Neural progenitor cell (in vitro differentiated cells): ENCODE measurements at regions not wholly inside any gene's neighbourhood (a gene's known extent, or its start where the extent isn't known, plus 50 kb on each side); places are given as distances from the start of the nearest gene placed in this dataset.
"Not testable (repeated sequence)": the region's sequence is repeated elsewhere in the genome, so short reads cannot be mapped to it uniquely, and the experiment has no call there.

Experiments used
- DNase-seq: peaks from one replicate; pipeline ENCODE4 v3.0.0-alpha.2; 2016; ENCODE audit warnings: low spot score
- H2AFZ ChIP-seq: fragments of 200-600 bp; sonication (generic); replicated peaks from 2 replicates; pipeline ENCODE4 v1.6.1; 2016; ENCODE audit warnings: antibody characterized with exemption
- H3F3A ChIP-seq: fragments of 200-600 bp; sonication (generic); 2 replicates; pipeline ENCODE4 v1.6.1; 2016; ENCODE audit warnings: antibody characterized with exemption, low read depth
- H3K27ac ChIP-seq: fragments of 200-600 bp; sonication (generic); 2 replicates; pipeline ENCODE4 v1.5.1; 2016; ENCODE audit warnings: mild to moderate bottlenecking
- H3K27me3 ChIP-seq: fragments of 200-600 bp; sonication (generic); 2 replicates; pipeline ENCODE4 v1.6.1; 2016; ENCODE audit warnings: mild to moderate bottlenecking, moderate library complexity
- H3K36me3 ChIP-seq: fragments of 200-600 bp; sonication (generic); 2 replicates; pipeline ENCODE4 v1.5.1; 2016
- H3K4me1 ChIP-seq: fragments of 200-600 bp; sonication (generic); 2 replicates; pipeline ENCODE4 v1.6.1; 2016; ENCODE audit warnings: mixed run types
- H3K4me2 ChIP-seq: fragments of 200-600 bp; sonication (generic); 2 replicates; pipeline ENCODE4 v1.6.1; 2016
- H3K4me3 ChIP-seq: fragments of 200-600 bp; sonication (generic); 2 replicates; pipeline ENCODE4 v1.5.1; 2016
- H3K79me2 ChIP-seq: fragments of 200-600 bp; sonication (generic); 2 replicates; pipeline ENCODE4 v1.6.1; 2016; ENCODE audit warnings: low read depth
- H3K9ac ChIP-seq: fragments of 200-600 bp; sonication (generic); 2 replicates; pipeline ENCODE4 v1.6.1; 2016
- H3K9me3 ChIP-seq: fragments of 200-600 bp; sonication (generic); 2 replicates; pipeline ENCODE4 v1.5.1; 2016; ENCODE audit warnings: low read depth
- H4K20me1 ChIP-seq: fragments of 200-600 bp; sonication (generic); 2 replicates; pipeline ENCODE4 v1.6.1; 2016; ENCODE audit warnings: low read depth
- H3K27ac Mint-ChIP-seq: 3 replicates; pipeline ENCODE4 v1.8.0; 2021; ENCODE audit warnings: mixed read lengths
- H3K27me3 Mint-ChIP-seq: 2 replicates; pipeline ENCODE4 v1.8.0; 2022; ENCODE audit warnings: low read depth, mild to moderate bottlenecking, inconsistent platforms, moderate library complexity, mixed read lengths; ENCODE audit not compliant: insufficient read depth
- H3K36me3 Mint-ChIP-seq: 3 replicates; pipeline ENCODE4 v1.8.0; 2021; ENCODE audit warnings: mixed read lengths
- H3K4me1 Mint-ChIP-seq: 3 replicates; pipeline ENCODE4 v1.8.0; 2021; ENCODE audit warnings: mixed read lengths
- H3K4me3 Mint-ChIP-seq: 3 replicates; pipeline ENCODE4 v1.8.0; 2021; ENCODE audit warnings: mild to moderate bottlenecking, moderate library complexity, mixed read lengths
- H3K9me3 Mint-ChIP-seq: 3 replicates; pipeline ENCODE4 v1.8.0; 2020; ENCODE audit warnings: mixed read lengths

DNA sequence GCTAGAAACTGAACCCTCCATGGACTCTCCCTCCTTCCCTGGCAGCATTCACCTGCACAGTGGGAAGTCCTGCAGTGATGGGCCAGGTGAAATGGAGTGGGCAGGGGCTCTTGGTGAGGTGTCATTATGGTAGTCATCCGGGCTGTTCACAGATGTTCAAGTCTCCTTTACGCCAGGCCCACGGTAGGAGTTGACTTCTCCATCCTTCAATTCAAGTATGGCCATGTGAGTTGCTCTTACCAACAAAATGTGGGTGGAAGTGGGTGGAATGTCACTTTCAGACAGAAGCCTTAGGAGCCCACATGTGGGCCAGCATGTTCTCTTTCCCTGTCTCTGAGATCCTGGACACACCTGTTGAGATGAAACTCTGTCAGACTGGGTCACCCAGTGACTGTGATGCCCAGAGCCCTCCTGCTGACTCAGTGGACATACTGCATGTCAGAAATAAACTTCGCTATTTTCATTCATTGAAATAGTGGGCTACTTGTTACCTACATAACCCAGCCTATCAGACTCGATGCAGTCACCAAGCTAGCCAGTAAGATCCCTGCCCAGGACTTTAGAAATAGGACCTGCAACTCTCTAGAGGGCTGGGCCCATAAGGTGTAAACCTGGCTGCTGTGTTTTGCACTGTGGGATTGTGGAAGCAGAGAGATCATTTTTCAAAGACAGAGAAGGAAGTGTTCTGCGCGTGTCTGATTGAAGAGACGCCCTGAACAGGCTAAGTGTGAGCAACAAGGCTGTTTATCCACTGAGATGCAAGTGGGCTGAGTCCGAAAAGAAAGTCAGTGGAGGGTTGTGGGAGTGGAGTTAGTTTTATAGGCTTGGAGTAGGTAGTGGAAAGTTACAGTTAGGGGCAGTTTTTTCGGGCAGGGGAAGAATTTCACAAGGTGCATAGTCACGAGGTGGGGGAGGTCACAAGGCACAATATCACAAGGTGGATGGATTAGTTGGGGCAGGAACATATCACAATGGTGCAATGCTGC, 174.4 kb downstream of the TRIM43 start:
- H3F3A ChIP-seq, H3K9me3 Mint-ChIP-seq, H3K27ac Mint-ChIP-seq, H4K20me1 ChIP-seq, H3K36me3 Mint-ChIP-seq, H3K4me1 Mint-ChIP-seq, H3K4me2 ChIP-seq, DNase-seq, H3K4me1 ChIP-seq, H3K9ac ChIP-seq, H3K4me3 Mint-ChIP-seq, H3K79me2 ChIP-seq, H3K9me3 ChIP-seq, H3K27me3 Mint-ChIP-seq, H2AFZ ChIP-seq, H3K27me3 ChIP-seq, H3K27ac ChIP-seq, H3K4me3 ChIP-seq, H3K36me3 ChIP-seq: not testable (repeated sequence)

DNA sequence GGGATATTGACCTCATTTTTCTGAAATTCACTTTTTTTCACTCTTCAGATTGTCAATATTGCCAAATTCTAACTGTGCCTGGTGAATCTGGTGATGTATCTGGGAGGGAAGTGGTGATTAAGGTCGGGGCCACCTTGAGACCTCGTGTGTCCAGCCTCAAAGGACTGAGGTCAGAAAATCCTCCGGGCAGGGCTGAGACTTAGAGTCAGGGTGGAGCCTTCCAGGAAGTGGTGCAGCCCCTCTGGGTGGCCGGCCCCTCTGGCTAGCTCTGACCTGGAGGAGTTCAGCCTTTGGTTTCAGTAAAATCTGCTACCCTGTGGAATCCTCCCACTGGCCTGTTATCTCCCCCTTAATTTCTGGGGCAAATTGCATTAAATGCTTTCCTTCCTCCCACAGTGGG, 175.7 kb downstream of the TRIM43 start:
- H3F3A ChIP-seq, H3K4me1 ChIP-seq, H3K9me3 Mint-ChIP-seq, H3K27me3 ChIP-seq, H3K36me3 ChIP-seq, H3K36me3 Mint-ChIP-seq, DNase-seq, H3K27ac ChIP-seq, H3K4me1 Mint-ChIP-seq, H2AFZ ChIP-seq, H3K9ac ChIP-seq, H3K4me2 ChIP-seq, H4K20me1 ChIP-seq, H3K27me3 Mint-ChIP-seq, H3K27ac Mint-ChIP-seq, H3K4me3 Mint-ChIP-seq, H3K79me2 ChIP-seq, H3K9me3 ChIP-seq, H3K4me3 ChIP-seq: not testable (repeated sequence)

DNA sequence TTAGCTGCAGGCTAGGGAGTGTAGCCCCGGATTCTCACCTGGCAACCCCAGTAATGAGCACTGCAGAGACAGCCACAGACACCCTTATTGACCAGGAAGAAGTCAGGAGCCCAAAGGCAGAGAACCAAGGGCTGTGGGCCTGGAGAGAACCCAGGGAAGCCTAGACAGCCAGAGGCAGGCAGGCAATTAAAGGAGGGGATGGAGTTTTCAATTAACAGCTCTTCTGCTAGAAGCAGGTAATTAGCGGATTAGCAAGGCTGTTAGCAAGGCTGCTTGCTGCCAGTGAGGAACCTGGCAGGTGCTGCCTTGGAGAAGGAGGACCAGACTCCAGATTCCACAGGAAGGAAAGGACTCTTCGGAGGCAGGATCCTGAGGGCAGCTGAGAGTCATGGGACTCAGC, 176.1 kb downstream of the TRIM43 start:
- not testable (repeated sequence) for H3K36me3 Mint-ChIP-seq

DNA sequence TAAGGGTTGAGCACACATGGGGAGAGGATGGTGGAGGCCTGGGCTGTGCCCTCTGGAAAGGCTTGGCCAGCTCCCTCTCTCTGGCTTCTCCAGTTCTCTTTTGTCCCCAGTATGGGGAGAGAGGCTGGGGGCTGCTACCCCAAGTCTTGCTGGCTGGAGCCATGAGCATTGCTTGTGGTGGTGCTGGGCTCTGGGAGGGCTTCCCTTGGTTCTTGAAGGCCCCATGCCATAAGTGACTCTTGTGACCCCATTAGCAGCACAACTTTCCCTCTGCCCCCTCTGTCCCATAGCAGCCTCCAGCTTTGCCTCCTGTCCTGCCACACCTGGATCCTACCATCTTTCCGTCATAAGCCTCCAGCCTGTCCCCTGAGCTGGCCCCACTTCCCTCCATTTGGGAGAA, 177.5 kb downstream of the TRIM43 start:
- H3K79me2 ChIP-seq, H3K4me3 Mint-ChIP-seq, H3K9me3 ChIP-seq, H3K9me3 Mint-ChIP-seq, DNase-seq, H2AFZ ChIP-seq, H3F3A ChIP-seq, H3K4me3 ChIP-seq, H3K36me3 ChIP-seq, H3K27me3 Mint-ChIP-seq, H3K4me1 Mint-ChIP-seq, H3K4me1 ChIP-seq, H3K9ac ChIP-seq, H3K4me2 ChIP-seq, H3K27ac Mint-ChIP-seq, H4K20me1 ChIP-seq, H3K27me3 ChIP-seq, H3K27ac ChIP-seq, H3K36me3 Mint-ChIP-seq: not testable (repeated sequence)

More for the DNA sequence above, 176.1 kb downstream of the TRIM43 start:
- H3K27me3 ChIP-seq, H3K9me3 ChIP-seq, H3K4me1 Mint-ChIP-seq, H3K4me3 ChIP-seq, DNase-seq, H3K27me3 Mint-ChIP-seq, H2AFZ ChIP-seq, H3K27ac Mint-ChIP-seq, H3K9ac ChIP-seq, H3K4me3 Mint-ChIP-seq, H3F3A ChIP-seq, H3K4me2 ChIP-seq, H3K9me3 Mint-ChIP-seq, H4K20me1 ChIP-seq, H3K4me1 ChIP-seq, H3K27ac ChIP-seq, H3K36me3 ChIP-seq, H3K79me2 ChIP-seq: not testable (repeated sequence)

DNA sequence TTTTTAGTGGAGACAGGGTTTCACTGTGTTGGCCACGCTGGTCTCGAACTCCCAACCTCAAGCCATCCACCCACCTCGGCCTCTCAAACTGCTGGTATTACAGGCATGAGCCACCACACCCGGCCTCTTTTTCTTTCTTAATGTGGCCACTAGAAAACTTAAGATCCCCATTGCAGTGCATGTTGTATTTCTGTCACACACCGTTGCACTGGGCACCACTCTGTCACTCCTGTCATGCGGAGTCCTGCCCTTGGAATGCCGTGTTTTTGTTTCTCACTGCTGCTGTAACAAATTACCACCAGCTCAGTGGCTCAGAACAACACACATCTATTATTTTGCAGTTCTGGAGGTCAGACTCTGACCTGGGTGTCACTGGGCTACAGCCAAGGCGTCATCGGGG, 178.9 kb downstream of the TRIM43 start:
- not testable (repeated sequence) for H3K27me3 Mint-ChIP-seq, H3K27ac Mint-ChIP-seq, H3K27ac ChIP-seq, H3F3A ChIP-seq, H3K4me1 Mint-ChIP-seq, H3K36me3 Mint-ChIP-seq, H3K9me3 Mint-ChIP-seq, H3K9ac ChIP-seq, H3K4me3 Mint-ChIP-seq, DNase-seq, H3K4me2 ChIP-seq, H3K79me2 ChIP-seq, H3K4me3 ChIP-seq, H3K36me3 ChIP-seq, H3K9me3 ChIP-seq, H4K20me1 ChIP-seq, H3K27me3 ChIP-seq, H3K4me1 ChIP-seq, H2AFZ ChIP-seq

DNA sequence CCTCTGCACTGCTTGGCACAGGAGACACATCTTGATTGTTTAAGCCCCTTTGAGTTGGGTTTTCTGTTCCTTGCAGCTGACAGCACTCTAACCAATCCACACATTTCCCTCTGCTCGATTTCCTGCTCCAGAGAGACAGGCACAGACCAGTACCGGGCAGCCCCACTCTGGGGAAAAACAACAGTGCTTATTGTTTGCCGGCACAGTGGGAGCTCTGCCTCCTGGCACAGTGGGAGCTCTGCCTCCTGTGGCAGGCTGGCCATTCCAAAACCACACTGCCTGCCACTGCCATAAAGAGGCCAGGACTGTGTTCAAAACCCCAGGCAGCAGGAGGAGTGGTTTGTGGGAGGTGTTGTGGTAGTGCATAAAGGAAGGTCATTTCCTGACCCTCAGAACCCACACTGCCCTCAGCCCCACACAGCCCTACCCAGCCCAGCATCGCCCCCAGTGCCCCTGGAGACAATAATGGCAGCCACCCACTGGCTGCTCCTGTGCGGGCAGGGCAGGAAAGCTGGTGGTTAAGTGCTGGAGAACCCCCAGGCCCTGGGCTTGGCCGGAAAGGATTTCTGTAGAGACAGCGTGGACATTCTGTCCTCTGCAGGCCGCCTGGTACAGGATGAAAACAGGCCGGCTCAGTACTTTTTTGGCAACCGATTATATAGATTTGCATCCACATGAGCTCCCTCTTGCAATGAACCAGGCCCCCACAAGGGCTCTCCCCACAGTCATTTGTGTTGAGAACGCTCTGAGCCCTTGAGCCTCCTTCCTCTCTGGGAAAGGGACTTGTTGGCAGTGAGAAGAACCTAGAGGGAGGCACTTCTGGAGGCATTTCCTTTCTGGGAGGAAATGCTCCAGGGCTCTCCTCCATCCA, 182.8 kb downstream of the TRIM43 start:
- H3K9ac ChIP-seq, DNase-seq, H3K36me3 Mint-ChIP-seq, H3K4me3 Mint-ChIP-seq, H3K4me1 Mint-ChIP-seq, H3K36me3 ChIP-seq, H3K4me1 ChIP-seq, H3K27me3 ChIP-seq, H3K9me3 ChIP-seq, H3F3A ChIP-seq, H3K4me3 ChIP-seq, H3K27ac Mint-ChIP-seq, H3K27ac ChIP-seq, H2AFZ ChIP-seq, H4K20me1 ChIP-seq, H3K27me3 Mint-ChIP-seq, H3K9me3 Mint-ChIP-seq, H3K4me2 ChIP-seq, H3K79me2 ChIP-seq: not testable (repeated sequence)

DNA sequence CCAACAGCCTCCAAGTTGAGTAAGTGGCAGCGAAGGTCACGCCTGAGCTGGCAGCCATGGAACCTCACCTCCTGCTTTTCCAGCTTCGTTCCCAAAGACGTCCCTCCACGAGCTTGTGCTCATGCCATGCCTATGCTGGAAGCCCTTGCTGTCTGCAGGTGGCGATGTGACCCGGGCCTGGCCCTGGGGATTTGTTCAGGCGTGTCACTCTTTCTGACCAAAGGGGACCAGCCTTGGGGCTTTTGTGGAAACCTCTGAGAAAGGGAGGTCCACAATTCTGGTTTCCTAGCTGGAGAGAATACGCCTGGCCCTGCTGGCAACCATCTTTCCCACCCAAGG, 183.4 kb downstream of the TRIM43 start:
- not testable (repeated sequence) for H3K4me1 Mint-ChIP-seq, H3K36me3 Mint-ChIP-seq, H3K4me2 ChIP-seq, H3K27me3 ChIP-seq, H3K27ac ChIP-seq, H3K27me3 Mint-ChIP-seq, H3K79me2 ChIP-seq, H4K20me1 ChIP-seq, H3K4me3 Mint-ChIP-seq, H3K9me3 Mint-ChIP-seq, H3K36me3 ChIP-seq, H3K9ac ChIP-seq, H2AFZ ChIP-seq, H3K9me3 ChIP-seq, H3F3A ChIP-seq, DNase-seq, H3K4me1 ChIP-seq, H3K27ac Mint-ChIP-seq, H3K4me3 ChIP-seq
